KG1 (cell line): ENCODE measurements at regions not wholly inside any gene's neighbourhood (a gene's known extent, or its start where the extent isn't known, plus 50 kb on each side); places are given as distances from the start of the nearest gene placed in this dataset.

ENCODE experiments used
- DNase-seq: peaks from one replicate; lab custom pipeline; 2025; lab: John Stamatoyannopoulos, UW

- DNase-seq = no peak
These were observed 461.7 kb upstream of the CADM1 start for GRCh38 chr11:115965767-115966504.

GRCh38 chr11:115964091-115964490, 459.9 kb upstream of the CADM1 start:
- DNase-seq = no peak

- DNase-seq = no peak
These were observed 458.9 kb upstream of the CADM1 start for GRCh38 chr11:115963156-115963555.

GRCh38 chr11:115961159-115962003, 457.2 kb upstream of the CADM1 start:
- DNase-seq = no peak

GRCh38 chr11:115959081-115959486, 454.9 kb upstream of the CADM1 start:
- DNase-seq = no peak

- no peak for DNase-seq
These were observed 454.1 kb upstream of the CADM1 start for GRCh38 chr11:115958089-115959000.

- no peak for DNase-seq
These were observed 451.6 kb upstream of the CADM1 start for GRCh38 chr11:115955803-115956202.

- no peak for DNase-seq
These were observed 446.4 kb upstream of the CADM1 start for GRCh38 chr11:115950660-115951059.

- DNase-seq = no peak
These were observed 440.4 kb upstream of the CADM1 start for GRCh38 chr11:115944596-115944995.

- DNase-seq = no peak
These were observed 437.8 kb upstream of the CADM1 start for GRCh38 chr11:115942011-115942410.

GRCh38 chr11:115941481-115941993, 437.3 kb upstream of the CADM1 start:
- DNase-seq = no peak

GRCh38 chr11:115941044-115941443, 436.8 kb upstream of the CADM1 start:
- DNase-seq = no peak

- DNase-seq = no peak
These were observed 435.7 kb upstream of the CADM1 start for GRCh38 chr11:115939731-115940421.

- DNase-seq = no peak
These were observed 435.0 kb upstream of the CADM1 start for GRCh38 chr11:115939104-115939730.

- no peak for DNase-seq
These were observed 429.3 kb upstream of the CADM1 start for GRCh38 chr11:115933564-115933963.

- no peak for DNase-seq
These were observed 427.4 kb upstream of the CADM1 start for GRCh38 chr11:115931548-115932083.

GRCh38 chr11:115930886-115931547, 426.8 kb upstream of the CADM1 start:
- DNase-seq = no peak

- DNase-seq = no peak
These were observed 426.1 kb upstream of the CADM1 start for GRCh38 chr11:115930291-115930690.

GRCh38 chr11:115929618-115930129, 425.5 kb upstream of the CADM1 start:
- no peak for DNase-seq

- no peak for DNase-seq
These were observed 424.6 kb upstream of the CADM1 start for GRCh38 chr11:115928811-115929210.
